ENCODE measurements at regions not wholly inside any gene's neighbourhood (a gene's known extent, or its start where the extent isn't known, plus 50 kb on each side); places are given as distances from the start of the nearest gene placed in this dataset.

GRCh38 chr2:118520246-118520645 lies 327.2 kb downstream of the EN1 start:
- TF ChIP-seq EP300 (IDR thresholded peaks at IDR 0.05) (no peak), CTCF (IDR thresholded peaks at IDR 0.05) (no peak), POLR2AphosphoS5 (IDR thresholded peaks at IDR 0.05) (no peak)

All from esophagus muscularis mucosa (tissue), 4 donors.